ENCODE measurements at regions not wholly inside any gene's neighbourhood (a gene's known extent, or its start where the extent isn't known, plus 50 kb on each side); places are given as distances from the start of the nearest gene placed in this dataset.

DNA sequence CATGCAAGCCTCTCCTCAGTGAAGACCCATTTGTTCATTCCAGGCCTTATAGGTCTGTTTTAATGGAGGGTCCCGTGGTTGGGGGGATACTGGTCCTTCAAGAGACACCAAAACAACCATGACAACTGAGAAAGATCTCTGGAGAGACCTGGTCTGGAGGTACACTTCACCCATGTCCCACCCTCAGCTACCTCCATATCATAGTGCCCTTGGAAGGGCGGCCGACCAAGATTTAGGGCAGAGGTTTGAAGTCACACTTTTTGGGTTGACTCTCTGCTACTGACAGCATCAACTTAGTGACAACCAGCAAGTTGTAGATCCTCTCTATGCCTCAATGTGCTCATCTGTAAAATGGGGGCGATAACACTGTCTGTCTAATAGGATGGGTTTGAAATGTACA lies 177.3 kb downstream of the TSHZ3 start:
- Histone ChIP-seq H3K9me3 (replicated peaks; ENCODE audit: insufficient read depth, low read length) (no peaks in the 10 kb centered on the region), H3K79me2 (ENCODE audit: low read length) (no peaks in the 10 kb centered on the region), H3K4me1 (ENCODE audit: low read length) (no peaks in the 10 kb centered on the region), H3K4me3 (ENCODE audit: low read length) (no peak overlapping the region), H3K9ac (ENCODE audit: low read length) (no peak overlapping the region), H2AFZ (ENCODE audit: low read length) (no peak overlapping the region), H3K36me3 (replicated peaks; ENCODE audit: insufficient read depth, low read length) (no peaks in the 10 kb centered on the region), H3K9me2 (replicated peaks; ENCODE audit: insufficient read depth, low read length) (no peaks in the 10 kb centered on the region), H3F3A (ENCODE audit: insufficient read depth, low read length) (no peaks in the 10 kb centered on the region), H3K27ac (ENCODE audit: low read length) (no peak overlapping the region), H4K20me1 (ENCODE audit: insufficient read depth, low read length) (no peaks in the 10 kb centered on the region), H3K27me3 (replicated peaks; ENCODE audit: insufficient read depth, low read length) (peaks cover 23% of the 10 kb centered on the region), H3K4me2 (ENCODE audit: low read depth, low read length) (no peak overlapping the region)
- no peak for DNase-seq
- TF ChIP-seq EZH2phosphoT487 (IDR thresholded peaks at IDR 0.05; ENCODE audit: low read length) (no peak), EZH2 (optimal IDR thresholded peaks at IDR 0.05; ENCODE audit: low read depth, low read length) (no peak), CTCF (IDR thresholded peaks at IDR 0.05; ENCODE audit: low read length) (no peak)

- Histone ChIP-seq H3K36me3 (replicated peaks; ENCODE audit: insufficient read depth, low read length) (no peaks in the 10 kb centered on the region), H3K4me1 (ENCODE audit: low read length) (no peaks in the 10 kb centered on the region), H3K27me3 (replicated peaks; ENCODE audit: insufficient read depth, low read length) (peaks cover 30% of the 10 kb centered on the region), H3K9ac (ENCODE audit: low read length) (no peak overlapping the region), H3K4me3 (ENCODE audit: low read length) (no peak overlapping the region), H2AFZ (ENCODE audit: low read length) (no peak overlapping the region), H3F3A (ENCODE audit: insufficient read depth, low read length) (no peaks in the 10 kb centered on the region), H4K20me1 (ENCODE audit: insufficient read depth, low read length) (no peaks in the 10 kb centered on the region), H3K27ac (ENCODE audit: low read length) (no peak overlapping the region), H3K4me2 (ENCODE audit: low read depth, low read length) (no peak overlapping the region), H3K9me3 (replicated peaks; ENCODE audit: insufficient read depth, low read length) (no peaks in the 10 kb centered on the region), H3K9me2 (replicated peaks; ENCODE audit: insufficient read depth, low read length) (no peaks in the 10 kb centered on the region), H3K79me2 (ENCODE audit: low read length) (no peaks in the 10 kb centered on the region)
- TF ChIP-seq EZH2phosphoT487 (IDR thresholded peaks at IDR 0.05; ENCODE audit: low read length), result no peak
- TF ChIP-seq CTCF (IDR thresholded peaks at IDR 0.05; ENCODE audit: low read length), result no peak
- TF ChIP-seq EZH2 (optimal IDR thresholded peaks at IDR 0.05; ENCODE audit: low read depth, low read length), result no peak
- no peak for DNase-seq
Observed at GRCh38 chr19:31170046-31170445, 179.2 kb downstream of the TSHZ3 start.

- Histone ChIP-seq H3K27ac (ENCODE audit: low read length) (no peak overlapping the region), H3K36me3 (replicated peaks; ENCODE audit: insufficient read depth, low read length) (no peaks in the 10 kb centered on the region), H3K4me1 (ENCODE audit: low read length) (no peaks in the 10 kb centered on the region), H4K20me1 (ENCODE audit: insufficient read depth, low read length) (no peaks in the 10 kb centered on the region), H3K4me2 (ENCODE audit: low read depth, low read length) (no peak overlapping the region), H3K9me2 (replicated peaks; ENCODE audit: insufficient read depth, low read length) (no peaks in the 10 kb centered on the region), H3F3A (ENCODE audit: insufficient read depth, low read length) (no peaks in the 10 kb centered on the region), H3K4me3 (ENCODE audit: low read length) (no peak overlapping the region), H2AFZ (ENCODE audit: low read length) (no peak overlapping the region), H3K79me2 (ENCODE audit: low read length) (no peaks in the 10 kb centered on the region), H3K9ac (ENCODE audit: low read length) (no peak overlapping the region), H3K27me3 (replicated peaks; ENCODE audit: insufficient read depth, low read length) (peaks cover 37% of the 10 kb centered on the region), H3K9me3 (replicated peaks; ENCODE audit: insufficient read depth, low read length) (no peaks in the 10 kb centered on the region)
- no peak for DNase-seq
- TF ChIP-seq EZH2 (optimal IDR thresholded peaks at IDR 0.05; ENCODE audit: low read depth, low read length), result no peak
- TF ChIP-seq CTCF (IDR thresholded peaks at IDR 0.05; ENCODE audit: low read length), result no peak
Observed at GRCh38 chr19:31168106-31168625, 181.1 kb downstream of the TSHZ3 start.

All from MM.1S (cell line).